OCI-LY3 (cell line): ENCODE measurements at regions not wholly inside any gene's neighbourhood (a gene's known extent, or its start where the extent isn't known, plus 50 kb on each side); places are given as distances from the start of the nearest gene placed in this dataset.

ENCODE experiments used
- EZH2phosphoT487 ChIP-seq: fragments of 200-600 bp; shearing (Covaris generic); IDR thresholded peaks from 2 replicates; pipeline ENCODE4 v1.6.1; 2018; ENCODE audit warnings: antibody characterized with exemption, mixed run types, low read depth
- TF ChIP-seq, protein P1 (sequence below): fragments of 200-600, 300-600 bp; sonication (generic); IDR thresholded peaks from 2 replicates; pipeline ENCODE4 v1.5.1; 2014; ENCODE audit warnings: antibody characterized with exemption, low read length, low read depth

DNA sequence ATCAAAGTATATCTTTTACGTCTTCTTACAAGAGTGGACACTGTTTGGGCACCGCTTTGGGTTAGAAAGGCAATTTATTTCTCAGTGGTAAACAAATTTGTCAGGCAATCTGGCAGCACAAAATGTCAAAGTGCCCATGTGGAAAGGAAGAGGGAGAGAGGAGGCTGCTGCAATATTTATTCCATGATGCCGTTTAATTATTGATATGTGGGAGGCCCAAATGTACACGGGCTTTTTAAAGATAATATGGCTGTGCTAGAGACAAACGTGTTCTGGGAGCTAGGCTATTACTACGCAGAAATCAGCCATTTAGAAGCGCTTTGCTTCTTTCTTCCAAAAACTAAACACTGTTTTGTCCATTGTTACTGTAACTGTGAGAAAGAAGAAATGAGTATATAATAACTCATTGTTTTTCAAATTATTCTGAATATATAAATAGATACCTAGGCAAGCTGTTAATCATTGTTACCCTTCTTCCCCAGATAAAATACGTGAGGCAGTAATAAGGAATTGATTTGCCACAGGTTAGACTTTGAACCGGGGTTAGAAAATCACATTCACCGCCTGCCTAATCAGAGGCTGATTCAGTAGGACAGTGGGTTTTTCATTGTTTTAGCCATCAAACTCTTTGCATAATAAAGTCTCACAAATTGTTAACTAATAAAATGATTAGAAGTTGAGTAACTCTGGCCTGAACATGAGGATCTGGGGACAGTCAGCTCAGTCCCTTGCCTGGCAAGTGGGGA, 116.5 kb upstream of the FRMD4A start:
- TF ChIP-seq, protein P1, sequence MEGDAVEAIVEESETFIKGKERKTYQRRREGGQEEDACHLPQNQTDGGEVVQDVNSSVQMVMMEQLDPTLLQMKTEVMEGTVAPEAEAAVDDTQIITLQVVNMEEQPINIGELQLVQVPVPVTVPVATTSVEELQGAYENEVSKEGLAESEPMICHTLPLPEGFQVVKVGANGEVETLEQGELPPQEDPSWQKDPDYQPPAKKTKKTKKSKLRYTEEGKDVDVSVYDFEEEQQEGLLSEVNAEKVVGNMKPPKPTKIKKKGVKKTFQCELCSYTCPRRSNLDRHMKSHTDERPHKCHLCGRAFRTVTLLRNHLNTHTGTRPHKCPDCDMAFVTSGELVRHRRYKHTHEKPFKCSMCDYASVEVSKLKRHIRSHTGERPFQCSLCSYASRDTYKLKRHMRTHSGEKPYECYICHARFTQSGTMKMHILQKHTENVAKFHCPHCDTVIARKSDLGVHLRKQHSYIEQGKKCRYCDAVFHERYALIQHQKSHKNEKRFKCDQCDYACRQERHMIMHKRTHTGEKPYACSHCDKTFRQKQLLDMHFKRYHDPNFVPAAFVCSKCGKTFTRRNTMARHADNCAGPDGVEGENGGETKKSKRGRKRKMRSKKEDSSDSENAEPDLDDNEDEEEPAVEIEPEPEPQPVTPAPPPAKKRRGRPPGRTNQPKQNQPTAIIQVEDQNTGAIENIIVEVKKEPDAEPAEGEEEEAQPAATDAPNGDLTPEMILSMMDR = no peak
- no peak for TF ChIP-seq EZH2phosphoT487
